ENCODE measurements at regions not wholly inside any gene's neighbourhood (a gene's known extent, or its start where the extent isn't known, plus 50 kb on each side); places are given as distances from the start of the nearest gene placed in this dataset.
"Not testable (repeated sequence)": the region's sequence is repeated elsewhere in the genome, so short reads cannot be mapped to it uniquely, and the experiment has no call there.

DNA sequence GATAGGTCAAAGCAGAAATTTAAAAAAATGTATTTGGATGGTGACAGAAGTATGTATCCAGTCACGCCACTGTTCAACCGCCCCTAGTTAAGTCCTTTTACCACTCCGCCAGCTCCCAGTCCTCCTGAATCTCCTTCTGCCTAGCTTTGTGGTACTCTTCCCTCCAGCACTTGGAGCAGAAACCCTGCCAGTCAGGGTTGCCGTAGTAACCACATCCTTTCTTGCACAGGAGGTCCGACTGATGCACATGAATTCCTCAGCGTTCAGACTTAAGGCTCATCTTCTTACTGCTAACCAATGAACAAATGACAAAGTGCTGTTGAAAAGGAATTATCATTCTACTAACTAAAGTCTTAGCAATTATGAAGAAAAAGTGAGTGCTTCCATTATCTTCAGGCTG, 175.3 kb upstream of the KCTD7 start:
- H3F3A ChIP-seq (ENCODE audit: low read depth) = no peaks in the 10 kb centered on the region

DNA sequence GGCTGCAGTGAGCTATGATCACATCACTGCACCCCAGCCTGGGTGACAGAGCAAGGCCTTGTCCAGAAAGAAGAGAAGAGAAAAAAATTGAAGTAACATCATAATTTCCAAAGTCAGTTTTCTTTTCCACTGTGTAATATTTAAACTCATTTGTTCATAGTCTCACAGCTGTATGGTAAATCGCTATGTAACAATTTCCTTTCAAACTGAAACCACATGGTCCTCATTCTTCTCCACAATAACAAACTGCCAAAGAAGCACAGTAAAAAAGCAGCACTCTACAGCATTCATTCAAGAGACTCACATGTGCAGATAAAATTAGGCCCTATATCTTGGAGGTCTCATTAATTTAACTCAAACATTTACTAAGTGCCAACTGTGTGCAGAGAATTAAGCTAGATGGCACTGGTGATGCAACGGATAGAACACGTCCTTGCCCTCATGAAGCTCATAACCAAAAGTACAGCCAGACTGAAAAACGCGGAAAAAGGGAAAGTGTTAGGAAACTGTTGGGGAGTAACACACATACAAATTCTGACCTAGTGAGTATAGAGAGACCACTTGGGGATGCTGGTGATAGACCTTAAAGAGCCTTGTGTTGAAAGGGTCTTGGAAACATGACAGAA, 174.0 kb upstream of the KCTD7 start:
- H3K36me3 ChIP-seq (ENCODE audit: insufficient read depth, low read length) = no peaks in the 10 kb centered on the region
- H3K9me3 ChIP-seq (ENCODE audit: insufficient read depth, low read depth, low read length) = no peaks in the 10 kb centered on the region
- H3K4me1 ChIP-seq (ENCODE audit: insufficient read depth, low read length, poor library complexity, severe bottlenecking) = peaks cover 20% of the 10 kb centered on the region
- H3K79me2 ChIP-seq (ENCODE audit: insufficient read depth, low read length) = no peaks in the 10 kb centered on the region
- H3K4me3 ChIP-seq (ENCODE audit: low read length, poor library complexity, severe bottlenecking) = no peak overlapping the region
- no peaks in the 10 kb centered on the region for H3K27me3 ChIP-seq (ENCODE audit: insufficient read depth, low read length, poor library complexity, severe bottlenecking)
- peak overlapping the region; percentile 56; the same call in 1 of the 2 replicates for H2AFZ ChIP-seq (ENCODE audit: low read length)
- no peak overlapping the region for H3K4me2 ChIP-seq (ENCODE audit: low read depth, low read length, poor library complexity, severe bottlenecking)
- no peak for TF ChIP-seq EZH2phosphoT487 (IDR thresholded peaks at IDR 0.05; ENCODE audit: borderline replicate concordance)
- TF ChIP-seq, protein P1, sequence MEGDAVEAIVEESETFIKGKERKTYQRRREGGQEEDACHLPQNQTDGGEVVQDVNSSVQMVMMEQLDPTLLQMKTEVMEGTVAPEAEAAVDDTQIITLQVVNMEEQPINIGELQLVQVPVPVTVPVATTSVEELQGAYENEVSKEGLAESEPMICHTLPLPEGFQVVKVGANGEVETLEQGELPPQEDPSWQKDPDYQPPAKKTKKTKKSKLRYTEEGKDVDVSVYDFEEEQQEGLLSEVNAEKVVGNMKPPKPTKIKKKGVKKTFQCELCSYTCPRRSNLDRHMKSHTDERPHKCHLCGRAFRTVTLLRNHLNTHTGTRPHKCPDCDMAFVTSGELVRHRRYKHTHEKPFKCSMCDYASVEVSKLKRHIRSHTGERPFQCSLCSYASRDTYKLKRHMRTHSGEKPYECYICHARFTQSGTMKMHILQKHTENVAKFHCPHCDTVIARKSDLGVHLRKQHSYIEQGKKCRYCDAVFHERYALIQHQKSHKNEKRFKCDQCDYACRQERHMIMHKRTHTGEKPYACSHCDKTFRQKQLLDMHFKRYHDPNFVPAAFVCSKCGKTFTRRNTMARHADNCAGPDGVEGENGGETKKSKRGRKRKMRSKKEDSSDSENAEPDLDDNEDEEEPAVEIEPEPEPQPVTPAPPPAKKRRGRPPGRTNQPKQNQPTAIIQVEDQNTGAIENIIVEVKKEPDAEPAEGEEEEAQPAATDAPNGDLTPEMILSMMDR (conservative IDR thresholded peaks at IDR 0.05; ENCODE audit: low read length) = no peak
- no peak overlapping the region for H3K9ac ChIP-seq (ENCODE audit: low read depth, low read length, poor library complexity, severe bottlenecking)
- H3K9me2 ChIP-seq (replicated peaks; ENCODE audit: low read depth, low read length) = no peaks in the 10 kb centered on the region
- no peaks in the 10 kb centered on the region for H4K20me1 ChIP-seq (ENCODE audit: insufficient read depth, low read length, poor library complexity, severe bottlenecking)
- no peaks in the 10 kb centered on the region for H3F3A ChIP-seq (ENCODE audit: low read depth)

More for the DNA sequence above, 175.3 kb upstream of the KCTD7 start:
- no peaks in the 10 kb centered on the region for H3K36me3 ChIP-seq (ENCODE audit: insufficient read depth, low read length)
- H3K4me3 ChIP-seq (ENCODE audit: low read length, poor library complexity, severe bottlenecking) = no peak overlapping the region
- no peak overlapping the region for H2AFZ ChIP-seq (ENCODE audit: low read length)
- no peak overlapping the region for H3K9ac ChIP-seq (ENCODE audit: low read depth, low read length, poor library complexity, severe bottlenecking)
- no peak overlapping the region for H3K4me2 ChIP-seq (ENCODE audit: low read depth, low read length, poor library complexity, severe bottlenecking)
- H3K4me1 ChIP-seq (ENCODE audit: insufficient read depth, low read length, poor library complexity, severe bottlenecking) = peaks cover 10% of the 10 kb centered on the region
- no peaks in the 10 kb centered on the region for H4K20me1 ChIP-seq (ENCODE audit: insufficient read depth, low read length, poor library complexity, severe bottlenecking)
- H3K9me3 ChIP-seq (ENCODE audit: insufficient read depth, low read depth, low read length) = no peaks in the 10 kb centered on the region
- TF ChIP-seq, protein P1 (conservative IDR thresholded peaks at IDR 0.05; ENCODE audit: low read length) = no peak
- no peak for TF ChIP-seq EZH2phosphoT487 (IDR thresholded peaks at IDR 0.05; ENCODE audit: borderline replicate concordance)
- no peaks in the 10 kb centered on the region for H3K9me2 ChIP-seq (replicated peaks; ENCODE audit: low read depth, low read length)
- no peaks in the 10 kb centered on the region for H3K27me3 ChIP-seq (ENCODE audit: insufficient read depth, low read length, poor library complexity, severe bottlenecking)
- no peaks in the 10 kb centered on the region for H3K79me2 ChIP-seq (ENCODE audit: insufficient read depth, low read length)

DNA sequence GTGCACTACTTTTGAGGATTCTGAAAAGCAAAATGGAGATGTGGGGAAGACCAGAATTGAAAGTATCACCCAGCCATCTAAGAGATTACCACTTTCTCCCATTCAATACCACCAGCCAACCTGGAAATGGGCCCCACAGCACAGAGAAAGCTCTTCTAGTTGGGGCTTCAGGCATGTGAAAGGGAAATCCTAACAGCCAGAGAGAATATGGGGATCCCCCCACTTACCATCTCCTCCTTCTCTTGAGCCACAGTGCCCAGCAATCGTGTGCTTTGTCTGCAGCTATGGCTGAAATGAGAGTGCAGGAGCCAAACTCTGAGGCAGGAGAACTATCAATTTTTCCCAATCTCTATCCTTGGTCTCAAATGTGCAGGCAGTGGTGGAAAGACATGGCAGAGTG, 173.2 kb upstream of the KCTD7 start:
- H2AFZ ChIP-seq (ENCODE audit: low read length); H3K4me2 ChIP-seq (ENCODE audit: low read depth, low read length, poor library complexity, severe bottlenecking); H4K20me1 ChIP-seq (ENCODE audit: insufficient read depth, low read length, poor library complexity, severe bottlenecking); H3K9ac ChIP-seq (ENCODE audit: low read depth, low read length, poor library complexity, severe bottlenecking); H3K9me3 ChIP-seq (ENCODE audit: insufficient read depth, low read depth, low read length); H3K36me3 ChIP-seq (ENCODE audit: insufficient read depth, low read length); H3K79me2 ChIP-seq (ENCODE audit: insufficient read depth, low read length); H3K27me3 ChIP-seq (ENCODE audit: insufficient read depth, low read length, poor library complexity, severe bottlenecking); H3K9me2 ChIP-seq (replicated peaks; ENCODE audit: low read depth, low read length); H3K4me3 ChIP-seq (ENCODE audit: low read length, poor library complexity, severe bottlenecking); H3F3A ChIP-seq (ENCODE audit: low read depth): not testable (repeated sequence)
- H3K4me1 ChIP-seq (ENCODE audit: insufficient read depth, low read length, poor library complexity, severe bottlenecking) = peaks cover 20% of the 10 kb centered on the region

DNA sequence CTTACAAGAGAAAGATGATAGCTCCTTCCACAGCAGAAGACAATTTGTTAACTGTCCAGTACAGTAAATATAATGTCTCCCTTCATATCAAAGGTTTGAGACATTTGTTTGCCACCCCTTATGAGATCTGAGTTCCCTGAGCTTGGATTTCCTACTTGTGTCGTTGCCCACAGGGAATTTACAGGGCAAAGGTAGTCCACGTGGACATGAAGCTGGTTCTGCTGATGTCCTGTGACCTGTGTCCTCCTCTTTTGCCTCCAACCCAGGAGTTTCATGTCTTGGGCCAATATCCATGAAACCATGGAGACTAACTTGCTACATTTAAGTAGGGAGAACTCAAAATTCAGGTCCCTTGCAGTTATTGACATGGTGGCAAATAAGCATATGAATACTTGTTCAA, 172.2 kb upstream of the KCTD7 start:
- H4K20me1 ChIP-seq (ENCODE audit: insufficient read depth, low read length, poor library complexity, severe bottlenecking); H3K9ac ChIP-seq (ENCODE audit: low read depth, low read length, poor library complexity, severe bottlenecking); H3K9me2 ChIP-seq (replicated peaks; ENCODE audit: low read depth, low read length); H3K4me2 ChIP-seq (ENCODE audit: low read depth, low read length, poor library complexity, severe bottlenecking); H3K36me3 ChIP-seq (ENCODE audit: insufficient read depth, low read length); H3K4me3 ChIP-seq (ENCODE audit: low read length, poor library complexity, severe bottlenecking); H3K79me2 ChIP-seq (ENCODE audit: insufficient read depth, low read length); H3F3A ChIP-seq (ENCODE audit: low read depth); H2AFZ ChIP-seq (ENCODE audit: low read length); H3K9me3 ChIP-seq (ENCODE audit: insufficient read depth, low read depth, low read length); H3K27me3 ChIP-seq (ENCODE audit: insufficient read depth, low read length, poor library complexity, severe bottlenecking): not testable (repeated sequence)
- H3K4me1 ChIP-seq (ENCODE audit: insufficient read depth, low read length, poor library complexity, severe bottlenecking) = peaks cover 20% of the 10 kb centered on the region

DNA sequence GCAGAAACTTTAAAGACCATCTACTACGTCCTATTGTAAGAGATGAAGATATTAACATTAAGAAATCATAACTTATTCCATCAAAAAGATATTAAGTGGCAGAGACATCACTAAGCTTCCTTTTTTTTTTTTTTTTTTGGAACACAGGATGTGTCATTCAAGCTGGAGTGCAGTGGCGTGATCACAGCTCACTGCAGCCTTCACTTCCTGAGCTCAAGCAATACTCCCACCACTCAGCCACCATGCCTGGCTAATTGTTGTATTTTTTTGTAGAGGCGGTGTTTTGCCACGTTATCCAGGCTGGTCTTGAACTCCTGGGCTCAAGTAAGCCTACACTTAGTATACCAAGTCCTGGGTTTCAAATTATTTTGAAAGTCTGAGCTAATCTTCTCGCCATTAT, 169.7 kb upstream of the KCTD7 start:
- H3K9me3 ChIP-seq (ENCODE audit: insufficient read depth, low read depth, low read length); H3K27me3 ChIP-seq (ENCODE audit: insufficient read depth, low read length, poor library complexity, severe bottlenecking); H3F3A ChIP-seq (ENCODE audit: low read depth); H3K9me2 ChIP-seq (replicated peaks; ENCODE audit: low read depth, low read length); H3K4me3 ChIP-seq (ENCODE audit: low read length, poor library complexity, severe bottlenecking); H4K20me1 ChIP-seq (ENCODE audit: insufficient read depth, low read length, poor library complexity, severe bottlenecking); H3K79me2 ChIP-seq (ENCODE audit: insufficient read depth, low read length); H2AFZ ChIP-seq (ENCODE audit: low read length); H3K36me3 ChIP-seq (ENCODE audit: insufficient read depth, low read length); H3K4me2 ChIP-seq (ENCODE audit: low read depth, low read length, poor library complexity, severe bottlenecking); H3K9ac ChIP-seq (ENCODE audit: low read depth, low read length, poor library complexity, severe bottlenecking): not testable (repeated sequence)
- H3K4me1 ChIP-seq (ENCODE audit: insufficient read depth, low read length, poor library complexity, severe bottlenecking) = peaks cover 20% of the 10 kb centered on the region

DNA sequence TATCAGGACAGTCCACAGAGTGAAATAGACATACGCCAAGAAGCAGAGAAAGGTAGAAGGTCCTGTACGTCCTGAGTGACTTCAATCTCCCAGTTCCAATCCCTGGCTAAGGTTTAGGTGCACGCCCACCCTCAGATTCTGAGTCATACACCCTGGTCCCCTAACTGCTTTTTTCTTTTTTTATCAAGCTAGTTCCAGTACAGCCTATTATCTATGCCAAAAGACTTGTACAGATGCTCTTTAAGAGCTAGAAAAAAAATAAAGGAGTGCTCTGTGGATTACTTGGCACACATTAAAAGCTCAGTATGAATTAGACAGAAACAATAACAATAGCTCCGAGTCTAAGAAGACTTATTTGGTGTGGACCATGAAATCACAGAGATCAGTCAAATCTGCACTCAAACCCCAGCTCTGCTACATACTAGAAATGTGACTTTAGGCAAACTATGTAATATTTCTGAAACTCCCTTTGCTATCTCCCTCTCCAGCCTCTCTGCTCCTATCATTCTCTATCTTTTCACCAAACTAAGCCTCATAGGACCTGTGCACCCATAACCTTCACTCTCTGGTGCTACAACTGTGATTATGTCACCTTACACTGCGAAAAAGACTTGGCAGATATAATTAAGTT, 168.8 kb upstream of the KCTD7 start:
- not testable (repeated sequence) for H3K9me3 ChIP-seq (ENCODE audit: insufficient read depth, low read depth, low read length); H3K79me2 ChIP-seq (ENCODE audit: insufficient read depth, low read length); H3K9ac ChIP-seq (ENCODE audit: low read depth, low read length, poor library complexity, severe bottlenecking); H4K20me1 ChIP-seq (ENCODE audit: insufficient read depth, low read length, poor library complexity, severe bottlenecking); H3F3A ChIP-seq (ENCODE audit: low read depth); H3K9me2 ChIP-seq (replicated peaks; ENCODE audit: low read depth, low read length); H2AFZ ChIP-seq (ENCODE audit: low read length); H3K4me2 ChIP-seq (ENCODE audit: low read depth, low read length, poor library complexity, severe bottlenecking); H3K4me3 ChIP-seq (ENCODE audit: low read length, poor library complexity, severe bottlenecking); H3K27me3 ChIP-seq (ENCODE audit: insufficient read depth, low read length, poor library complexity, severe bottlenecking); H3K36me3 ChIP-seq (ENCODE audit: insufficient read depth, low read length)
- peaks cover 14% of the 10 kb centered on the region for H3K4me1 ChIP-seq (ENCODE audit: insufficient read depth, low read length, poor library complexity, severe bottlenecking)

Measured in Loucy (cell line).